ENCODE measurements at regions not wholly inside any gene's neighbourhood (a gene's known extent, or its start where the extent isn't known, plus 50 kb on each side); places are given as distances from the start of the nearest gene placed in this dataset.
A peak's percentile ranks its signal among the peaks of the same experiment; 100 is the strongest.
"Not testable (repeated sequence)": the region's sequence is repeated elsewhere in the genome, so short reads cannot be mapped to it uniquely, and the experiment has no call there.

- H3K27ac ChIP-seq, result no peak overlapping the region
- no peaks in the 10 kb centered on the region for H3K4me1 ChIP-seq (replicated peaks in 1 of 2)
- no peak overlapping the region for H3K4me3 ChIP-seq
- ATAC-seq (replicated peaks in 6 of 8), result no peak
- in situ Hi-C loops (cut with MboI; ENCODE audit: low pct_unique_long_range_greater_than_20kb in 2 of 9, low sequenced_read_pairs in 9 of 9, unreplicated experiment in 9 of 9), result no loop called here
These were observed 161.1 kb upstream of the API5 start for GRCh38 chr11:43150697-43151096.

GRCh38 chr11:43164831-43165230 lies 147.0 kb upstream of the API5 start:
- Histone ChIP-seq H3K4me1 (replicated peaks in 1 of 2) (no peaks in the 10 kb centered on the region), H3K27ac (no peak overlapping the region), H3K4me3 (no peak overlapping the region)
- no peak for ATAC-seq (replicated peaks in 6 of 8)
- WGBS, 10 experiments, result 0 to 100% (median 60%) methylated on average over 1 to 2 of the region's 2 CpGs; no CpG with 5 or more reads in 1 of the 10 experiments
- in situ Hi-C loops (cut with MboI; ENCODE audit: low pct_unique_long_range_greater_than_20kb in 2 of 9, low sequenced_read_pairs in 9 of 9, unreplicated experiment in 9 of 9), result no loop called here

- 0 to 94% (median 68%) methylated on average over 1 to 3 of the region's 3 CpGs; no CpG with 5 or more reads in 4 of the 10 experiments for WGBS, 10 experiments
- H3K4me1 ChIP-seq (replicated peaks in 1 of 2); H3K27ac ChIP-seq; ATAC-seq (replicated peaks in 6 of 8); H3K4me3 ChIP-seq; in situ Hi-C loops (cut with MboI; ENCODE audit: low pct_unique_long_range_greater_than_20kb in 2 of 9, low sequenced_read_pairs in 9 of 9, unreplicated experiment in 9 of 9): not testable (repeated sequence)
These were observed 146.4 kb upstream of the API5 start for GRCh38 chr11:43165393-43165792.

- in situ Hi-C loops (cut with MboI; ENCODE audit: low pct_unique_long_range_greater_than_20kb in 2 of 9, low sequenced_read_pairs in 9 of 9, unreplicated experiment in 9 of 9); H3K27ac ChIP-seq; ATAC-seq (replicated peaks in 6 of 8); H3K4me3 ChIP-seq; H3K4me1 ChIP-seq (replicated peaks in 1 of 2): not testable (repeated sequence)
- 71 to 100% methylated on average over 1 of the region's 2 CpGs; no CpG with 5 or more reads in 8 of the 10 experiments for WGBS, 10 experiments
These were observed 143.6 kb upstream of the API5 start for GRCh38 chr11:43168241-43168640.

- no peak for ATAC-seq (replicated peaks in 6 of 8)
- in situ Hi-C loops (cut with MboI; ENCODE audit: low pct_unique_long_range_greater_than_20kb in 2 of 9, low sequenced_read_pairs in 9 of 9, unreplicated experiment in 9 of 9), result no loop called here
- 0 to 100% (median 17%) methylated on average over 1 to 2 of the region's 2 CpGs; no CpG with 5 or more reads in 5 of the 10 experiments for WGBS, 10 experiments
- Histone ChIP-seq H3K4me3 (no peak overlapping the region), H3K27ac (no peak overlapping the region), H3K4me1 (replicated peaks in 1 of 2) (no peaks in the 10 kb centered on the region)
These were observed 139.3 kb upstream of the API5 start for GRCh38 chr11:43172477-43172876.

GRCh38 chr11:43177975-43178374 lies 133.8 kb upstream of the API5 start:
- no peaks in the 10 kb centered on the region for H3K4me1 ChIP-seq (replicated peaks in 1 of 2)
- no peak overlapping the region for H3K4me3 ChIP-seq
- no peak overlapping the region for H3K27ac ChIP-seq
- peak in 1 of 8 experiments; percentile 31 for ATAC-seq (replicated peaks in 6 of 8)
- in situ Hi-C loops (cut with MboI; ENCODE audit: low pct_unique_long_range_greater_than_20kb in 2 of 9, low sequenced_read_pairs in 9 of 9, unreplicated experiment in 9 of 9), result no loop called here
- 0 to 100% (median 90%) methylated on average over 1 to 3 of the region's 3 CpGs; no CpG with 5 or more reads in 1 of the 10 experiments for WGBS, 10 experiments

GRCh38 chr11:43194459-43194858 lies 117.3 kb upstream of the API5 start:
- in situ Hi-C loops (cut with MboI; ENCODE audit: low pct_unique_long_range_greater_than_20kb in 2 of 9, low sequenced_read_pairs in 9 of 9, unreplicated experiment in 9 of 9); ATAC-seq (replicated peaks in 6 of 8); H3K4me3 ChIP-seq; H3K4me1 ChIP-seq (replicated peaks in 1 of 2); H3K27ac ChIP-seq: not testable (repeated sequence)

- 0 to 70% (median 35%) methylated on average over 1 of the region's 1 CpG; no CpG with 5 or more reads in 2 of the 10 experiments for WGBS, 10 experiments
- in situ Hi-C loops (cut with MboI; ENCODE audit: low pct_unique_long_range_greater_than_20kb in 2 of 9, low sequenced_read_pairs in 9 of 9, unreplicated experiment in 9 of 9), result no loop called here
- H3K4me1 ChIP-seq (replicated peaks in 1 of 2), result no peaks in the 10 kb centered on the region
- ATAC-seq (replicated peaks in 6 of 8), result peak in 2 of 8 experiments; percentile 25 to 83
- no peak overlapping the region for H3K27ac ChIP-seq
- no peak overlapping the region for H3K4me3 ChIP-seq
These were observed 114.4 kb upstream of the API5 start for GRCh38 chr11:43197379-43197778.

- in situ Hi-C loops (cut with MboI; ENCODE audit: low pct_unique_long_range_greater_than_20kb in 2 of 9, low sequenced_read_pairs in 9 of 9, unreplicated experiment in 9 of 9), result no loop called here
- WGBS, 10 experiments, result 0 to 75% (median 56%) methylated on average over 1 of the region's 1 CpG; no CpG with 5 or more reads in 3 of the 10 experiments
- H3K27ac ChIP-seq, result no peak overlapping the region
These were observed 111.8 kb upstream of the API5 start for GRCh38 chr11:43200031-43200430.

GRCh38 chr11:43212279-43212678 lies 99.5 kb upstream of the API5 start:
- in situ Hi-C loops (cut with MboI; ENCODE audit: low pct_unique_long_range_greater_than_20kb in 2 of 9, low sequenced_read_pairs in 9 of 9, unreplicated experiment in 9 of 9), result no loop called here
- WGBS, 10 experiments, result 33 to 100% (median 95%) methylated on average over 1 to 2 of the region's 10 CpGs; no CpG with 5 or more reads in 6 of the 10 experiments
- H3K4me3 ChIP-seq, result no peak overlapping the region
- H3K27ac ChIP-seq, result no peak overlapping the region
- H3K4me1 ChIP-seq (replicated peaks in 1 of 2), result no peaks in the 10 kb centered on the region
- ATAC-seq (replicated peaks in 6 of 8), result no peak

More at GRCh38 chr11:43200031-43200430, 111.8 kb upstream of the API5 start:
- H3K4me3 ChIP-seq, result no peak overlapping the region
- H3K4me1 ChIP-seq (replicated peaks in 1 of 2), result no peaks in the 10 kb centered on the region
- ATAC-seq (replicated peaks in 6 of 8), result no peak

GRCh38 chr11:43214471-43214870 lies 97.3 kb upstream of the API5 start:
- in situ Hi-C loops (cut with MboI; ENCODE audit: low pct_unique_long_range_greater_than_20kb in 2 of 9, low sequenced_read_pairs in 9 of 9, unreplicated experiment in 9 of 9), result no loop called here
- ATAC-seq (replicated peaks in 6 of 8), result no peak
- Histone ChIP-seq H3K4me3 (no peak overlapping the region), H3K4me1 (replicated peaks in 1 of 2) (no peaks in the 10 kb centered on the region), H3K27ac (no peak overlapping the region)
- WGBS, 10 experiments, result 0 to 40% (median 0%) methylated on average over 1 of the region's 1 CpG; no CpG with 5 or more reads in 6 of the 10 experiments

GRCh38 chr11:43217849-43218248 lies 93.9 kb upstream of the API5 start:
- Histone ChIP-seq H3K4me1 (replicated peaks in 1 of 2) (peaks cover 0 to 4% of the 10 kb centered on the region in 2 donors), H3K4me3 (no peak overlapping the region), H3K27ac (no peak overlapping the region)
- 21 to 100% (median 91%) methylated on average over 5 to 7 of the region's 7 CpGs for WGBS, 10 experiments
- in situ Hi-C loops (cut with MboI; ENCODE audit: low pct_unique_long_range_greater_than_20kb in 2 of 9, low sequenced_read_pairs in 9 of 9, unreplicated experiment in 9 of 9), result no loop called here
- ATAC-seq (replicated peaks in 6 of 8), result peak in 1 of 8 experiments; percentile 67

- H3K4me3 ChIP-seq, result no peak overlapping the region
- peak in 3 of 8 experiments; percentile 18 to 42 (median 31) for ATAC-seq (replicated peaks in 6 of 8)
- peaks cover 0 to 12% of the 10 kb centered on the region in 2 donors for H3K4me1 ChIP-seq (replicated peaks in 1 of 2)
- in situ Hi-C loops (cut with MboI; ENCODE audit: low pct_unique_long_range_greater_than_20kb in 2 of 9, low sequenced_read_pairs in 9 of 9, unreplicated experiment in 9 of 9), result no loop called here
- H3K27ac ChIP-seq, result no peak overlapping the region
These were observed 89.6 kb upstream of the API5 start for GRCh38 chr11:43222215-43222614.

- in situ Hi-C loops (cut with MboI; ENCODE audit: low pct_unique_long_range_greater_than_20kb in 2 of 9, low sequenced_read_pairs in 9 of 9, unreplicated experiment in 9 of 9), result no loop called here
- ATAC-seq (replicated peaks in 6 of 8), result no peak
- 0 to 94% (median 80%) methylated on average over 1 to 3 of the region's 3 CpGs; no CpG with 5 or more reads in 5 of the 10 experiments for WGBS, 10 experiments
- H3K4me1 ChIP-seq (replicated peaks in 1 of 2), result peaks cover 0 to 12% of the 10 kb centered on the region in 2 donors
- H3K4me3 ChIP-seq, result no peak overlapping the region
- H3K27ac ChIP-seq, result no peak overlapping the region
These were observed 88.8 kb upstream of the API5 start for GRCh38 chr11:43223026-43223425.
